Muscle of arm (tissue), 1 donor: ENCODE measurements at regions not wholly inside any gene's neighbourhood (a gene's known extent, or its start where the extent isn't known, plus 50 kb on each side); places are given as distances from the start of the nearest gene placed in this dataset.

Experiments used
- DNase-seq: peaks from one replicate; pipeline ENCODE4 v3.0.0-alpha.2; 2013

DNA sequence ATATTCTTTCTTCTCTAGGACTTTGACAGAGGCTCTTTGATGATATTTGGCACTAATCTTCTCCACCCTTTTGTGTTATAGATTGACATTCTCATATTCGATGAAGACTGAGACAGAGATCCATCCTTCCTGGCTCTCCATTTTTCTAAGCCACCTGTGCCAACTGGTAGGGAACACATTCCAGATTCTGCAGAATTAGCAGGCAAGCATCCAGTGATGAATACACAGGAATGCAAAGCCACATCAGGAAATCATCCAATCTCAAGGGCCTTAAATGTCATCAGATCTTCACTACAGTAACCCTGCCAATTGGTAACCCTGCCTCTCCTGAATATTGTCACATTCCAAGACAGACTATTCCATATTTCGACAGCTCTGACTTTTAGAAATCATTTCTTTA is 718.4 kb upstream of the API5 start:
- no peak for DNase-seq

GRCh38 chr11:42595876-42596275 is 715.9 kb upstream of the API5 start:
- no peak for DNase-seq

DNA sequence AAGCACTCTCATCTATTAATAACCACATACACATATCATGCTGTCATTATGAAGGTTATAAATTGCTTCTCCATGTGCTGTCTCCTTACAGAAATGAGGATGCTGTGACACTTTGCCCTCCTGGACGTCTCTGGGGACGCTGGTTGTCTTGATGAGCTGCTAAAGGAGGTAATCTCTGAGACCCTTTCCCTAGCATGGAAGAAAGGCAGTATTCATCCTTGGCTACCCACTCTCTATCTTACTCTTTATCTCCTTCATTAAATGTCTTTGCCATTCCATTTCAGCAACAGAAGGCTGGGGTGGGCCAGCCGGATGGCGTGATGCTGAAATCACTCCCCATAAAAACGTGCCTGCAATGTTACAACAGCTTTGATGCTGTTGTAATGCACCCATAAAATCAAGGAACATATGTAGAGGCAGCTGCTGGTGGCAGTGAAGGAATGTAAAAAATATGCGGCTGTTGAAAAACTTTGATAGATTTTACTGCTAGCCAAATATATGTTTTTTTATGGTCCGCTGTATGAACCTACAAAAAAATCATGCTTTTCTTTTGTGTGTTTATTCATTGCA is 715.1 kb upstream of the API5 start:
- no peak for DNase-seq

GRCh38 chr11:42598341-42598740 is 713.5 kb upstream of the API5 start:
- DNase-seq = no peak

GRCh38 chr11:42620796-42621195 is 691.0 kb upstream of the API5 start:
- no peak for DNase-seq

- DNase-seq = no peak
These were observed 685.8 kb upstream of the API5 start for GRCh38 chr11:42625757-42626665.

- peak; percentile 13 for DNase-seq
These were observed 680.5 kb upstream of the API5 start for GRCh38 chr11:42631220-42631843.

DNA sequence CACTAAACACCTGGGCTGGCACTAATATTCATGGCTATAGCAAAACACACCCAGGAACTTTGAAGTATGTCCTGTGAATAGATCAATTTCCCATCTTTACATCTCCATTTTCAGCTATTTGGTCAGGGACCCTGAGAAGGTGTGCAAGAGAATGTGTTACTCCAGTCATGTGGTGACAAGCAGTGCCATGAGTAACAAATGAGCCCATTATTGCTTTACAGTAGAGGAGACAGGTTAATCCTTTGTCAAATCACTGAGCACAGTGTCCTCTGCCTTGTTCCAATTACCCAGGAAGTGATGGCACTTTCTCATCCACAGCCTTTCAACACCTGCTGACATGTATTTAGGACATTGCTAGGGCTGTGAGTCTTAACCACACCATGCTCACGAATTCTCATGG is 664.8 kb upstream of the API5 start:
- DNase-seq = no peak

DNA sequence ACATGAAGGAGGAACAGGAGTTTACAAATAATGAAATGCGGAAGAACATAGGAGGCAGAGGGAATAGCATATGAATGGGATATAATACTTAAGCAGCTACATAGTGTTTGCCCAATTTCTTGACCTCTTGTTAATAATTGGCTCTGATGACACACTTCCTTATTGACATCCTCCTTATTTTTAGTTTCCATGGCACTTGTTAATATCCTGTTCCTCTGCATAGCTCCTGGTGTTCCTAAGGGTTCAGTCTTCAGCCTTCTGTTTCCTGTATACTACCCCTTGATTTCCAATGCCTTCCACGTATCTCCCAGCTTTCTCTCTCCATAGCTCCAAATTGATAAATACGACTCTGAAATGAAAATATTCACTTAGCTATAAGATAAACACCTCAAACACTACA is 663.8 kb upstream of the API5 start:
- DNase-seq = no peak

DNA sequence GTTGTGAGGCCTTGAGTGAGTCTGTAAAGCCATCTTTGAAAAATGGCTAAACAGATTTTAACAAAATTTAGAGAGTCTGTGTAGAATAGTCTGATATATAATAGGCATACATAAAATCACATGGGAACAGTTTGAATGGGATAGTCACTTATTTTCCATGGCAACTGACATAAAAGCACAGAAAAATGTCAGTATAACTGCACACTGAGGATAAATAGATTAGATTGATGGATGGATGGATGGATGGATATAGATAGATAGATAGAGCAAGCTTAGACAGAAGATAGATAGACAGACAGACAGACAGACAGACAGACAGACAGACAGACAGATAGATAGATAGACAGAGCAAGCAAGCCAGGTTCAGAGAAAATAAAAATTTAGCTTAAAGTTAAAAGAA is 660.2 kb upstream of the API5 start:
- DNase-seq = no peak

DNA sequence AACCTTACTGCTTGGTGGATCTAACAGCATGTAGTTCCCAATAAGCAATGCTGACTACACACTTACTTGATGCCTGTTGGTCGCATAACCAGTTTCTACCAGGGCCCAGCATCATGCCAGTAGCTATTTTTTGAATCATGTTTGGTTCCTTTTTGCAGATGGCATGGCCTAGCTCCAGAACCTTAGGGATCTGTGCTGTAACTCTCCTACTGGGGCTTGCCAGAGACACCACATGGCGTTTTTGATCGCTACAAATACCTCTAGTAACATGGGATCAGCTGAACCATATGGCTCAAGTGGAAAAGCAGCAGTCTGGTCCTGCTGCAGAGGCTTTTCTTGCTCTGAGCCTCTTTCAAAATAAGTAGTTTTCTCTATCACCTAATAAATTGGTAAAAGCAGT is 654.6 kb upstream of the API5 start:
- no peak for DNase-seq

DNA sequence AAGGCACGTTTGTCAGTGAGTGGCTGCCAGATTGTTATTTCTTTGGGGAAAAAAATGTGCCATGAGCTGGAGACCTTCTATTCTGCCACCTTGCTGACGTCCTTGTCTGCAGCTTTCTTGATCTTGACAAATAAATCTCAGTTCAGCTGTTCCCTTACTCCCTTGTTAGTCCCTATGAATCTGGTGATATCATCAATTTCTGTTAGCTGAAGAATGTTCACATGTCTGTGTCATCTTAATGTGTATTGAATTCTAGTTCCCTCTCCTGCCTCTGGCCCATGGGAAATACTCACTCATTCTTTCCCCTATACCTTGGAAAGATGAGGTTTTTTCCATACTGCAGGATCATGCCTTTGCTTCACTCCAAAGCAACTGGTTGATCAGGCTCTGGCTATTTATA is 649.9 kb upstream of the API5 start:
- no peak for DNase-seq

- DNase-seq = no peak
These were observed 642.4 kb upstream of the API5 start for GRCh38 chr11:42669248-42669976.

GRCh38 chr11:42674436-42674835 is 637.4 kb upstream of the API5 start:
- peak; percentile 40 for DNase-seq

GRCh38 chr11:42707541-42707940 is 604.3 kb upstream of the API5 start:
- no peak for DNase-seq

DNA sequence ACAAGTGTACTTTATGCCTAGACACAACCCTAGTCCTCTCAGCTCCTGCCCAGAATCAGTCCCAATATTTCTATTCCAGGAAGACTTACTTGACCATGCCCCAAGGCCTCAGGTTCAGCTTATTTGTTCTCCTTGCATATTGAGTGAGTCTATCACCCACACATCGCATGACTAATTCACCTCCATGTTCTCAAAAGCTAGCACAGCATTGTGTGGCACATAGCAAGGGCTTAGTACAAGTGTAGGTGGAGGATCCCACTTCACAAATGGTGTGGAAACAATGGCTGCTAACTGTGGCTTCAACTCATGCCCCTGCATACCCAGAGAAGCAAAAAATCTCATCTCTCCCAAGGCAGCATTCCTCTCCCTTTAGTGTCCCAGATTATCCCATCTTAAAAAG is 602.6 kb upstream of the API5 start:
- DNase-seq = no peak

DNA sequence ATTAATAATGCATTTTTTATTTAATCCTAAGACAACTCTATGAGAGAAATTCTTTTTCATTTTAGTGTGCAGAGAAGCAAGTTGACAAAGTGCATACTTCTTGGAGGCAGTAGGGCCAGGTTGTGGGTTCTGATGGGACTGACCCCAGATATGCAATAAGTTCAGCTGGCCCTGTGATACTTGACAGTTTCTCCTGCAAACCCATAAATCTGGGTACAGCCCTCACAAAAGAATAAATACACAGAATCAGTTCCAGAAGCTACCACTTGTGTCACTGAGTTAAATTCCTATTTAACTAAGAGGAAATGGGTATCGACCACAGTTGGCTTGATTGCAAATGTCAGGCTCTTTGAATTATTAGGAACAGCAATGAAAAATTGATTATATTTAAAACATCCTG is 598.5 kb upstream of the API5 start:
- no peak for DNase-seq

DNA sequence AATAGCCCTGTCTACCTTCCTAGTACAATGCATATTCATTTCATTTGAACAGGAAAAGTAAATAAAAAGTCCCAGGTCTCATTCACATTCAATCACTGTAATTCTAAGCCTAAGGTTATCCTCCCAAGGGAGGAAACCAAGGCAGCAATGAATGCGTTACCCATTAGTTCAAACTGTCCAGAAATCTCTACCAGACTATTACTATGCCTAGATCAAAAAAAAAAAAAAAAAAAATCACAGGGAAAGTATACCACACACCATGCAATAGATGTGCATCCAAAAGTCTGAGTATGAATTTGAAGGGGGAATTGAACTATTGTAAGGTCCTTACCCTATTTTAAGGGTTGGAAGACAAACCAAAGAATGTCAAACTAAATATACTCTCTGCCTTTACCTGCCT is 598.0 kb upstream of the API5 start:
- DNase-seq = no peak

DNA sequence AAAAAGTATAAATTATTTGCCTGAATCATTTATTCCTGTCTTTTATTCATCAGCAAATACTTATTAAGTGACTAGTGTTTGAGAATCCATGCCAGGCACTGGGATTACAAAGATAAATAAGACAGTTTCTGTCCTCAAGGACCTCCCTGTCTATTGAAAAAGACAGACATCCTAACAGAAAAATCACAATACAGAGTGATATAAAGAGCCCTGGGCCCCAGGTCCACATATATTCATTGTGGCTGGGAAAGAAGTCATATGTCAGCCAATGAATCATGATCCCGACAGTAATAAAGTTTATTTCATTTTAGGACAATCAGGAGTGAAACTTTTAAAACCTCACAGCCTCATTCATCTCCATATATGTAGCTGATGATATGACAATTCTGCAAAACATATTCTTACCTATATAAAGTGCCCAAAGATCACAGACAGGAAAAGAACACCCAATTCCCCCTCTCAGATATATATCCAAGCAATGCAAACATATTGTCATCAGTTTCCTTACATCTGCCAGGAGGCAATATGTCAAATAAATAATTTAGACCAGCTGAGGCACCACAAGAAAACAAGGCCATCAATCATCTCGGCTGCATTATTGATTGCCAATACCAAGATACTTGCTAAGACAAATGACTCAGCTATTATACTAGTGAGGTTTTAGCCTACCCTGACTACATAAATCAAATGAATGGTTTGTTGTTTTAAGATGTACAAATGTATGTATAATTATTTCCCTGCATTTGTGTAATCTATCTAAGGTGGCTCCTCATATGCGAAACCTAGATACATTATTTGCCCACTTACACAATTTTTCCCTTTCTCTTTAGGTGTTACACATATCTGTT is 590.9 kb upstream of the API5 start:
- no peak for DNase-seq

GRCh38 chr11:42727879-42728278 is 583.9 kb upstream of the API5 start:
- no peak for DNase-seq

- no peak for DNase-seq
These were observed 549.4 kb upstream of the API5 start for GRCh38 chr11:42762348-42762747.

DNA sequence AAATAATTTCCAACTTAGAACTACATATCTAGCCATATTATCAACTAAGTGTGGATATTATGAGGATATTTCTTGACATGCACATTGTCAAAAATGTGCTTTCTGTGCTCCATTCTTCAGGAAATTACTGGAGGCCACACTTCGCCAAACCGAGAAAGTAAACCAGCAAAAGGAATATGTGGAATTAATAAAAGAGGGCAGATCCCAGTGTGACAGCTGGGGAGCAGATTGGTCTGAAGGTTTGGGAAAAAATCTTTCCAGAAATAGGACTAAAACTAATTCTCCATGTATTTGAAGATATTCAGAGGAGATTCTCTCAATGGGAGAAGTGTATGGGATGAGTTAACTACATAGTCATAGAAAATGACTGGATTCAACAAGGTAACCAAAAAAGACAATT is 546.9 kb upstream of the API5 start:
- no peak for DNase-seq
